ENCODE measurements at regions not wholly inside any gene's neighbourhood (a gene's known extent, or its start where the extent isn't known, plus 50 kb on each side); places are given as distances from the start of the nearest gene placed in this dataset.
"Not testable (repeated sequence)": the region's sequence is repeated elsewhere in the genome, so short reads cannot be mapped to it uniquely, and the experiment has no call there.

- intact Hi-C loops (cut with DNase I) = no loop called here
- H3K9me3 ChIP-seq = no peaks in the 10 kb centered on the region
- no peak overlapping the region for H3K4me3 ChIP-seq (replicated peaks in 1 of 3)
- H3K4me1 ChIP-seq = peaks cover 9 to 17% of the 10 kb centered on the region in 2 donors
- no peak for TF ChIP-seq CTCF (IDR thresholded peaks at IDR 0.05)
- no peak for TF ChIP-seq POLR2A (IDR thresholded peaks at IDR 0.05)
- H3K27me3 ChIP-seq = no peaks in the 10 kb centered on the region
- no peak for DNase-seq
- 77 to 93% methylated on average over 1 of the region's 1 CpG for WGBS, 2 donors
- no peaks in the 10 kb centered on the region for H3K36me3 ChIP-seq
- H3K27ac ChIP-seq = no peak overlapping the region
These were observed 228.5 kb upstream of the KRR1 start for GRCh38 chr12:75739912-75740311.

DNA sequence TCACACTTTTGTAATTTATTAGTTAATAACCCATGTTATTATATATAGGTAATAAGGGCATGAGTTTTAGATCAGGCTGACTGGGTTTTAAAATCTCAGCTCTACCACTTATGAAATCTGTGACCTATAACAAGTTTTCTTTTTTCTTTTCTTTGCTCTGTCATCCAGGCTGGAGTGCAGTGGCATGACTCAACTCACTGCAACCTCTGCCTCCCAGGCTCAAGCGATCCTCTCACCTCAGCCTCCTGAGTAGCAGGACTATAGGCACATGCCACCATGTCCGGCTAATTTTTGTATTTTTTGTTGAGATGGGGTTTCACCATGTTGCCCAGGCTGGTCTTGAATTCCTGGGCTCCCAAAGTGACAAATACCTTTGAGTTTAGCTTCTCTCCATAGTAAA is 227.7 kb upstream of the KRR1 start:
- H3K36me3 ChIP-seq; H3K27me3 ChIP-seq; H3K4me3 ChIP-seq (replicated peaks in 1 of 3); H3K9me3 ChIP-seq; H3K27ac ChIP-seq; intact Hi-C loops (cut with DNase I): not testable (repeated sequence)
- peaks cover 6 to 14% of the 10 kb centered on the region in 2 donors for H3K4me1 ChIP-seq
- peak in 1 of 2 donors; percentile 30 for DNase-seq
- WGBS, 2 donors = 84 to 88% methylated on average over 2 of the region's 2 CpGs

- H3K27ac ChIP-seq = no peak overlapping the region
- no peaks in the 10 kb centered on the region for H3K27me3 ChIP-seq
- no peak for TF ChIP-seq CTCF (IDR thresholded peaks at IDR 0.05)
- intact Hi-C loops (cut with DNase I) = no loop called here
- H3K4me1 ChIP-seq = peaks cover 6 to 14% of the 10 kb centered on the region in 2 donors
- no peaks in the 10 kb centered on the region for H3K9me3 ChIP-seq
- WGBS, 2 donors = 69 to 75% methylated on average over 2 of the region's 2 CpGs
- H3K4me3 ChIP-seq (replicated peaks in 1 of 3) = no peak overlapping the region
- no peak for DNase-seq
- H3K36me3 ChIP-seq = no peaks in the 10 kb centered on the region
These were observed 227.1 kb upstream of the KRR1 start for GRCh38 chr12:75738486-75738885.

GRCh38 chr12:75735853-75736252 is 224.4 kb upstream of the KRR1 start:
- intact Hi-C loops (cut with DNase I) = no loop called here
- DNase-seq = peak; percentile 76 to 82
- no peaks in the 10 kb centered on the region for H3K9me3 ChIP-seq
- no peaks in the 10 kb centered on the region for H3K36me3 ChIP-seq
- H3K4me3 ChIP-seq (replicated peaks in 1 of 3) = no peak overlapping the region
- no peak for TF ChIP-seq CTCF (IDR thresholded peaks at IDR 0.05)
- TF ChIP-seq POLR2A (IDR thresholded peaks at IDR 0.05) = no peak
- peaks cover 6 to 14% of the 10 kb centered on the region in 2 donors for H3K4me1 ChIP-seq
- no peaks in the 10 kb centered on the region for H3K27me3 ChIP-seq
- 41 to 44% methylated on average over 1 of the region's 1 CpG for WGBS, 2 donors
- peak overlapping the region in 2 of 3 donors; percentile 23 to 25 for H3K27ac ChIP-seq

DNA sequence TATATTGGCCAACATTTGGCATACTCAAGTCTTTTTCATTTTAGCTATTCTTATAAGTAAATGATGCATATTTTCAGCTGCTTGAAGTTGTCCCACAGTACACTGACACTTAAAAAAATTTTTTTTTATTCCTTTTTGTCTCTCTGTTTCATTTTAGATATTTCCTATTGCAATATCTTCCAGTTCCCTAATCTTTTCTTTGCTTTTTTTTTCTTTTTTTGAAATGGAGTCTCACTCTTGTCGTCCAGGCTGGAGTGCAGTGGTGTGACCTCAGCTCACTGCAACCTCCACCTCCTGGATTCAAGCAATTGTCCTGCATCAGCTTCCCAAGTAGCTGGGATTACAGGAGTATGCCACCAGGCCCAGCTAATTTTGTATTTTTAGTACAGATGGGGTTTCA is 217.4 kb upstream of the KRR1 start:
- TF ChIP-seq POLR2A (IDR thresholded peaks at IDR 0.05) (no peak), CTCF (IDR thresholded peaks at IDR 0.05) (no peak)
- intact Hi-C loops (cut with DNase I) = loop anchor here (10.0 kb wide), 1 partner anchor 296 kb away; no protein-coding TSS in a partner anchor

GRCh38 chr12:75727577-75727976 is 216.2 kb upstream of the KRR1 start:
- Histone ChIP-seq H3K27me3 (no peaks in the 10 kb centered on the region), H3K9me3 (no peaks in the 10 kb centered on the region), H3K4me3 (replicated peaks in 1 of 3) (no peak overlapping the region), H3K36me3 (no peaks in the 10 kb centered on the region), H3K27ac (peak overlapping the region; percentile 2 to 53 (median 37)), H3K4me1 (peaks cover 30 to 41% of the 10 kb centered on the region in 2 donors)
- WGBS, 2 donors = 91% methylated on average over 2 of the region's 2 CpGs
- intact Hi-C loops (cut with DNase I) = loop anchor here (10.0 kb wide), 1 partner anchor 297 kb away; no protein-coding TSS in a partner anchor
- DNase-seq = no peak
- no peak for TF ChIP-seq POLR2A (IDR thresholded peaks at IDR 0.05)
- TF ChIP-seq CTCF (IDR thresholded peaks at IDR 0.05) = no peak

More for the DNA sequence above, 217.4 kb upstream of the KRR1 start:
- Histone ChIP-seq H3K27ac (no peak overlapping the region), H3K4me3 (replicated peaks in 1 of 3) (no peak overlapping the region), H3K36me3 (no peaks in the 10 kb centered on the region), H3K4me1 (peaks cover 25 to 32% of the 10 kb centered on the region in 2 donors), H3K27me3 (no peaks in the 10 kb centered on the region), H3K9me3 (no peaks in the 10 kb centered on the region)
- WGBS, 2 donors = 91 to 100% methylated on average over 1 of the region's 1 CpG
- no peak for DNase-seq

All from thyroid gland (tissue), 4 donors.